Ishikawa (cell line): ENCODE measurements at regions not wholly inside any gene's neighbourhood (a gene's known extent, or its start where the extent isn't known, plus 50 kb on each side); places are given as distances from the start of the nearest gene placed in this dataset.

ENCODE experiments used
- CEBPB ChIP-seq: IDR thresholded peaks from 2 replicates; pipeline ENCODE4 v1.6.1; 2012
- CREB1 ChIP-seq: IDR thresholded peaks from 2 replicates; pipeline ENCODE4 v1.6.1; 2012; ENCODE audit warnings: low read depth
- EGR1 ChIP-seq: IDR thresholded peaks from 2 replicates; pipeline ENCODE4 v1.6.1; 2012
- EP300 ChIP-seq: IDR thresholded peaks from 2 replicates; pipeline ENCODE4 v1.6.1; 2012; ENCODE audit warnings: borderline replicate concordance
- FOXM1 ChIP-seq: IDR thresholded peaks from 2 replicates; pipeline ENCODE4 v1.6.1; 2012; ENCODE audit warnings: low read depth, borderline replicate concordance
- MAX ChIP-seq: IDR thresholded peaks from 2 replicates; pipeline ENCODE4 v1.6.1; 2012
- NFIC ChIP-seq: IDR thresholded peaks from 2 replicates; pipeline ENCODE4 v1.6.1; 2012
- RAD21 ChIP-seq: IDR thresholded peaks from 2 replicates; pipeline ENCODE4 v1.6.1; 2012; ENCODE audit warnings: low read depth
- REST ChIP-seq: IDR thresholded peaks from 2 replicates; pipeline ENCODE4 v1.6.1; 2012; ENCODE audit warnings: low read depth, mild to moderate bottlenecking
- TAF1 ChIP-seq: IDR thresholded peaks from 2 replicates; pipeline ENCODE4 v1.6.1; 2012; ENCODE audit warnings: low read depth, mild to moderate bottlenecking
- TCF12 ChIP-seq: IDR thresholded peaks from 2 replicates; pipeline ENCODE4 v1.6.1; 2012; ENCODE audit warnings: low read depth
- TEAD4 ChIP-seq: IDR thresholded peaks from 2 replicates; pipeline ENCODE4 v1.6.1; 2012
- YY1 ChIP-seq: IDR thresholded peaks from 2 replicates; pipeline ENCODE4 v1.6.1; 2012; ENCODE audit warnings: low read depth
- ZBTB7A ChIP-seq: IDR thresholded peaks from 2 replicates; pipeline ENCODE4 v1.6.1; 2012; ENCODE audit warnings: low read depth
- TF ChIP-seq, protein P1 (sequence below): IDR thresholded peaks from 2 replicates; pipeline ENCODE4 v1.6.1; 2012

- TF ChIP-seq MAX: no peak
- TF ChIP-seq TEAD4: no peak
- TF ChIP-seq EP300: no peak
- TF ChIP-seq EGR1: no peak
- TF ChIP-seq, protein P1, sequence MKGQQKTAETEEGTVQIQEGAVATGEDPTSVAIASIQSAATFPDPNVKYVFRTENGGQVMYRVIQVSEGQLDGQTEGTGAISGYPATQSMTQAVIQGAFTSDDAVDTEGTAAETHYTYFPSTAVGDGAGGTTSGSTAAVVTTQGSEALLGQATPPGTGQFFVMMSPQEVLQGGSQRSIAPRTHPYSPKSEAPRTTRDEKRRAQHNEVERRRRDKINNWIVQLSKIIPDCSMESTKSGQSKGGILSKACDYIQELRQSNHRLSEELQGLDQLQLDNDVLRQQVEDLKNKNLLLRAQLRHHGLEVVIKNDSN: no peak
- TF ChIP-seq REST: no peak
- no peak for TF ChIP-seq CEBPB
- no peak for TF ChIP-seq NFIC
- TF ChIP-seq FOXM1: no peak
- no peak for TF ChIP-seq RAD21
- no peak for TF ChIP-seq YY1
- TF ChIP-seq CREB1: no peak
- TF ChIP-seq TAF1: no peak
- no peak for TF ChIP-seq TCF12
- no peak for TF ChIP-seq ZBTB7A
These were observed 80.2 kb upstream of the NEUROD1 start for GRCh38 chr2:181760521-181760920.

- no peak for TF ChIP-seq CEBPB
These were observed 80.9 kb upstream of the NEUROD1 start for GRCh38 chr2:181761175-181761574.

DNA sequence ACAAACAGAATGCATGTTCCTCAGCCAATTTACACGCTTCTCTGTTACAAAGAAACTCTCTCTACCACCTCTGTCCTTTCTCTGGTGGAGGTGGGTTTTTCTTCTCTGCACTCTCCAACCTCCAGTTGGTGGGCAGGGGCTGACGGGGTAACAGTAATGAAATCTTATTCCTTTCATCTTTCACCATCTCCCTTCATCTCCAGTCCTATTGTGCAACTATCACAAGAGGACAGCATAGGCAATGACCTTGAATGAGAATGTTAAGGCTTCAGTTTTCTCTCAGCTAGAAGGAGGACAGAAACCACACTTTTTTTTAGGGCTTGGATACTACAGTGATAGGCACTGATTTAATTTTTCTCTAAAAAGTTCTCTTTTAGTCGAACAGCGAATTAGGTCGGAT lies 81.7 kb upstream of the NEUROD1 start:
- TF ChIP-seq MAX: no peak
- no peak for TF ChIP-seq YY1

- TF ChIP-seq, protein P1: no peak
- TF ChIP-seq NFIC (no peak), FOXM1 (no peak), CEBPB (no peak), TAF1 (no peak), EP300 (no peak), CREB1 (no peak), ZBTB7A (no peak), TEAD4 (no peak), YY1 (no peak), RAD21 (no peak), MAX (no peak), TCF12 (no peak), EGR1 (no peak), REST (no peak)
These were observed 82.5 kb upstream of the NEUROD1 start for GRCh38 chr2:181762848-181763247.

- TF ChIP-seq TEAD4: no peak
- TF ChIP-seq CREB1: no peak
- no peak for TF ChIP-seq FOXM1
- TF ChIP-seq EP300: no peak
- TF ChIP-seq CEBPB: no peak
- TF ChIP-seq TAF1: no peak
- TF ChIP-seq NFIC: no peak
- TF ChIP-seq ZBTB7A: no peak
- no peak for TF ChIP-seq REST
These were observed 83.1 kb upstream of the NEUROD1 start for GRCh38 chr2:181763423-181763822.
